ENCODE measurements at regions not wholly inside any gene's neighbourhood (a gene's known extent, or its start where the extent isn't known, plus 50 kb on each side); places are given as distances from the start of the nearest gene placed in this dataset.

- H3K27me3 Mint-ChIP-seq (ENCODE audit: low read depth, unreplicated experiment): peaks cover 4% of the 10 kb centered on the region
- DNase-seq (ENCODE audit: low read depth) (no peak), FAIRE-seq (no peak)
- H3K27me3 ChIP-seq (ENCODE audit: insufficient read depth, low read length): no peaks in the 10 kb centered on the region
- peaks cover 2% of the 10 kb centered on the region for H3K36me3 Mint-ChIP-seq (ENCODE audit: low read depth, unreplicated experiment)
- no peak overlapping the region for H3K27ac Mint-ChIP-seq (ENCODE audit: unreplicated experiment)
- peaks cover 5% of the 10 kb centered on the region for H3K4me1 Mint-ChIP-seq (ENCODE audit: low read depth, unreplicated experiment)
- H3K9ac ChIP-seq (ENCODE audit: low read length): no peak overlapping the region
- TF ChIP-seq EZH2 (IDR thresholded peaks at IDR 0.05; ENCODE audit: insufficient read depth, low read length) (no peak), CTCF (IDR thresholded peaks at IDR 0.05; ENCODE audit: insufficient read depth, low read depth, low read length) (no peak)
- no peaks in the 10 kb centered on the region for H4K20me1 ChIP-seq (ENCODE audit: insufficient read depth, low read length)
- H3K4me3 Mint-ChIP-seq (ENCODE audit: unreplicated experiment): no peak overlapping the region
- no peak overlapping the region for H2AFZ ChIP-seq (ENCODE audit: low read depth, low read length)
- H3K4me1 ChIP-seq (ENCODE audit: insufficient read depth, low read length): no peaks in the 10 kb centered on the region
- H3K9me3 Mint-ChIP-seq (ENCODE audit: unreplicated experiment): peaks cover 6% of the 10 kb centered on the region
- no peak overlapping the region for H3K4me3 ChIP-seq (ENCODE audit: insufficient read depth, low read depth, low read length)
- H3K27ac ChIP-seq (ENCODE audit: low read depth, low read length): no peak overlapping the region
- H3K36me3 ChIP-seq (ENCODE audit: insufficient read depth, low read length): no peaks in the 10 kb centered on the region
- H3K4me2 ChIP-seq (ENCODE audit: low read length): no peak overlapping the region
- no peaks in the 10 kb centered on the region for H3K79me2 ChIP-seq (ENCODE audit: insufficient read depth, low read length)
- no peaks in the 10 kb centered on the region for H3K9me3 ChIP-seq (ENCODE audit: insufficient read depth, low read depth, low read length)
Measured at GRCh38 chr6:8881663-8882062, 446.3 kb upstream of the SLC35B3 start.

GRCh38 chr6:8879334-8879733 is 444.0 kb upstream of the SLC35B3 start:
- H3K4me3 Mint-ChIP-seq (ENCODE audit: unreplicated experiment): no peak overlapping the region
- H3K9me3 Mint-ChIP-seq (ENCODE audit: unreplicated experiment): peaks cover 6% of the 10 kb centered on the region
- no peak overlapping the region for H2AFZ ChIP-seq (ENCODE audit: low read depth, low read length)
- H3K36me3 ChIP-seq (ENCODE audit: insufficient read depth, low read length): no peaks in the 10 kb centered on the region
- no peak for DNase-seq (ENCODE audit: low read depth)
- FAIRE-seq: no peak
- H3K9ac ChIP-seq (ENCODE audit: low read length): no peak overlapping the region
- no peak overlapping the region for H3K27ac Mint-ChIP-seq (ENCODE audit: unreplicated experiment)
- H3K27me3 ChIP-seq (ENCODE audit: insufficient read depth, low read length): no peaks in the 10 kb centered on the region
- no peaks in the 10 kb centered on the region for H3K79me2 ChIP-seq (ENCODE audit: insufficient read depth, low read length)
- TF ChIP-seq EZH2 (IDR thresholded peaks at IDR 0.05; ENCODE audit: insufficient read depth, low read length) (no peak), CTCF (IDR thresholded peaks at IDR 0.05; ENCODE audit: insufficient read depth, low read depth, low read length) (no peak)
- H3K4me1 Mint-ChIP-seq (ENCODE audit: low read depth, unreplicated experiment): peaks cover 5% of the 10 kb centered on the region
- H3K27me3 Mint-ChIP-seq (ENCODE audit: low read depth, unreplicated experiment): peaks cover 6% of the 10 kb centered on the region
- no peaks in the 10 kb centered on the region for H4K20me1 ChIP-seq (ENCODE audit: insufficient read depth, low read length)
- H3K36me3 Mint-ChIP-seq (ENCODE audit: low read depth, unreplicated experiment): peaks cover 2% of the 10 kb centered on the region
- H3K4me1 ChIP-seq (ENCODE audit: insufficient read depth, low read length): no peaks in the 10 kb centered on the region
- no peak overlapping the region for H3K4me2 ChIP-seq (ENCODE audit: low read length)
- H3K4me3 ChIP-seq (ENCODE audit: insufficient read depth, low read depth, low read length): no peak overlapping the region
- H3K27ac ChIP-seq (ENCODE audit: low read depth, low read length): no peak overlapping the region
- H3K9me3 ChIP-seq (ENCODE audit: insufficient read depth, low read depth, low read length): no peaks in the 10 kb centered on the region

GRCh38 chr6:8875986-8876385 is 440.6 kb upstream of the SLC35B3 start:
- Histone ChIP-seq H3K27ac (ENCODE audit: low read depth, low read length) (no peak overlapping the region), H3K4me3 (ENCODE audit: insufficient read depth, low read depth, low read length) (no peak overlapping the region), H3K9ac (ENCODE audit: low read length) (no peak overlapping the region), H3K36me3 (ENCODE audit: insufficient read depth, low read length) (no peaks in the 10 kb centered on the region), H3K9me3 (ENCODE audit: insufficient read depth, low read depth, low read length) (no peaks in the 10 kb centered on the region), H3K4me1 (ENCODE audit: insufficient read depth, low read length) (no peaks in the 10 kb centered on the region), H3K4me2 (ENCODE audit: low read length) (no peak overlapping the region), H4K20me1 (ENCODE audit: insufficient read depth, low read length) (no peaks in the 10 kb centered on the region), H2AFZ (ENCODE audit: low read depth, low read length) (no peak overlapping the region), H3K27me3 (ENCODE audit: insufficient read depth, low read length) (no peaks in the 10 kb centered on the region), H3K79me2 (ENCODE audit: insufficient read depth, low read length) (no peaks in the 10 kb centered on the region)
- Mint-ChIP-seq H3K4me3 (ENCODE audit: unreplicated experiment) (no peak overlapping the region), H3K27ac (ENCODE audit: unreplicated experiment) (no peak overlapping the region), H3K27me3 (ENCODE audit: low read depth, unreplicated experiment) (peaks cover 6% of the 10 kb centered on the region), H3K4me1 (ENCODE audit: low read depth, unreplicated experiment) (peaks cover 8% of the 10 kb centered on the region), H3K9me3 (ENCODE audit: unreplicated experiment) (peaks cover 3% of the 10 kb centered on the region), H3K36me3 (ENCODE audit: low read depth, unreplicated experiment) (peaks cover 2% of the 10 kb centered on the region)
- FAIRE-seq: no peak
- DNase-seq (ENCODE audit: low read depth): no peak
- TF ChIP-seq CTCF (IDR thresholded peaks at IDR 0.05; ENCODE audit: insufficient read depth, low read depth, low read length) (no peak), EZH2 (IDR thresholded peaks at IDR 0.05; ENCODE audit: insufficient read depth, low read length) (no peak)
